ENCODE measurements at regions not wholly inside any gene's neighbourhood (a gene's known extent, or its start where the extent isn't known, plus 50 kb on each side); places are given as distances from the start of the nearest gene placed in this dataset.

DNA sequence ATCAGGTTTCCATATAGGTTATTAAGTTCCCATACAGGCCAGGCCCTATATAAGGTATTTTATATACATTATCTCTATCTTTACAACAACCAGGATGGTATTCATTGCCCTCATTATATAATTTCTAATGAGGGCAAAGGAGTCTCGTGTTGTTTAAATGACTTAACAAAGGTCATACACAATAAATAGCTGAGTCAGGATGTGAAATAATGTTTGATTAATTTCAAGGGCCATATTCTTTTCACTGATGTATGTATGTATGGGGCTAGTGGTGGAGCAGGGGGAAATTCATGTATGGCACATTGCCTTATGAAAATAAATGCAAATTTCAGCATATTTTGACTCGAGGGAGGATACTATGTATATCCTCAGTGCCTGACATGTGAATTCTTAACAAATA, 200.7 kb downstream of the FAXC start:
- no peaks in the 10 kb centered on the region for H3K9me2 ChIP-seq (ENCODE audit: insufficient read depth)
- ChIA-PET POLR2A (ENCODE audit: unreplicated experiment) (no interaction called here), CTCF (no interaction called here)
- intact Hi-C loops (cut with micrococcal nuclease; ENCODE audit: unreplicated experiment), result no loop called here
- no peaks in the 10 kb centered on the region for H4K20me1 ChIP-seq (ENCODE audit: insufficient read depth)
- no peaks in the 10 kb centered on the region for H3K9me3 ChIP-seq (ENCODE audit: insufficient read depth, low read depth)
- H3K4me2 ChIP-seq, result no peak overlapping the region
- H3K4me3 ChIP-seq, result no peak overlapping the region
- TF ChIP-seq EZH2 (IDR thresholded peaks at IDR 0.05; ENCODE audit: low read depth), result no peak
- TF ChIP-seq, protein P1, sequence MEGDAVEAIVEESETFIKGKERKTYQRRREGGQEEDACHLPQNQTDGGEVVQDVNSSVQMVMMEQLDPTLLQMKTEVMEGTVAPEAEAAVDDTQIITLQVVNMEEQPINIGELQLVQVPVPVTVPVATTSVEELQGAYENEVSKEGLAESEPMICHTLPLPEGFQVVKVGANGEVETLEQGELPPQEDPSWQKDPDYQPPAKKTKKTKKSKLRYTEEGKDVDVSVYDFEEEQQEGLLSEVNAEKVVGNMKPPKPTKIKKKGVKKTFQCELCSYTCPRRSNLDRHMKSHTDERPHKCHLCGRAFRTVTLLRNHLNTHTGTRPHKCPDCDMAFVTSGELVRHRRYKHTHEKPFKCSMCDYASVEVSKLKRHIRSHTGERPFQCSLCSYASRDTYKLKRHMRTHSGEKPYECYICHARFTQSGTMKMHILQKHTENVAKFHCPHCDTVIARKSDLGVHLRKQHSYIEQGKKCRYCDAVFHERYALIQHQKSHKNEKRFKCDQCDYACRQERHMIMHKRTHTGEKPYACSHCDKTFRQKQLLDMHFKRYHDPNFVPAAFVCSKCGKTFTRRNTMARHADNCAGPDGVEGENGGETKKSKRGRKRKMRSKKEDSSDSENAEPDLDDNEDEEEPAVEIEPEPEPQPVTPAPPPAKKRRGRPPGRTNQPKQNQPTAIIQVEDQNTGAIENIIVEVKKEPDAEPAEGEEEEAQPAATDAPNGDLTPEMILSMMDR (conservative IDR thresholded peaks at IDR 0.05), result no peak
- no peaks in the 10 kb centered on the region for H3K36me3 ChIP-seq (ENCODE audit: low read depth)
- no peaks in the 10 kb centered on the region for H3K27me3 ChIP-seq (ENCODE audit: insufficient read depth, low read depth)
- no TSS peak for BruUV-seq (replicated peaks)
- no peak overlapping the region for H2AFZ ChIP-seq
- H3K4me1 ChIP-seq (replicated peaks; ENCODE audit: insufficient read depth), result no peaks in the 10 kb centered on the region
- H3K79me2 ChIP-seq (ENCODE audit: low read depth), result no peaks in the 10 kb centered on the region
- no peak overlapping the region for H3K27ac ChIP-seq
- no peak for DNase-seq
- no peaks in the 10 kb centered on the region for H3F3A ChIP-seq (ENCODE audit: insufficient read depth, low read depth)

DNA sequence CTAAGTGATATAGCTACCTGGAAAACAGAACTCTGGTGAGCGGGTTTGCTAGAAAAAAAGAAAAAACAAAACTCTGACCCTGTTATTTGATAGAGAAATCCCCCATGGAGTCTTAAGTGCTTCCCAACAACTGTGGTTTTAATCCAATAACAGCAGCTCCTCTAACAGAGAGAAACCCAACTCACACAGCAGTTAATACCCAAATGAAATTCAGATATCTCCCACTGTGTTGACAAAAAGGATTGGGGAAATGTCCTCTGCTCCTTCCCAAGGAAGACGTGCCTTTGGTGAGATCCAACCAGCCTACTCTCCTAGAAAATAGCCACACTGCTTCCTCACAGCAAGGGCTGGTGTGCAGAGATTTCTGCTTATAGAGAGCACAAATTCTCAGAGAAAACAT, 200.4 kb upstream of the FBXL4 start:
- CTCF ChIA-PET, result no interaction called here
- Histone ChIP-seq H3K9me2 (ENCODE audit: insufficient read depth) (no peaks in the 10 kb centered on the region), H3K4me1 (replicated peaks; ENCODE audit: insufficient read depth) (no peaks in the 10 kb centered on the region), H3F3A (ENCODE audit: insufficient read depth, low read depth) (no peaks in the 10 kb centered on the region), H3K27ac (no peak overlapping the region), H3K36me3 (ENCODE audit: low read depth) (no peaks in the 10 kb centered on the region), H3K79me2 (ENCODE audit: low read depth) (no peaks in the 10 kb centered on the region), H3K4me3 (no peak overlapping the region), H3K4me2 (no peak overlapping the region), H4K20me1 (ENCODE audit: insufficient read depth) (no peaks in the 10 kb centered on the region), H2AFZ (no peak overlapping the region), H3K27me3 (ENCODE audit: insufficient read depth, low read depth) (no peaks in the 10 kb centered on the region), H3K9me3 (ENCODE audit: insufficient read depth, low read depth) (no peaks in the 10 kb centered on the region)
- no peak for DNase-seq
- intact Hi-C loops (cut with micrococcal nuclease; ENCODE audit: unreplicated experiment), result no loop called here
- no peak for TF ChIP-seq EZH2 (IDR thresholded peaks at IDR 0.05; ENCODE audit: low read depth)
- TF ChIP-seq, protein P1 (conservative IDR thresholded peaks at IDR 0.05), result no peak
- no TSS peak for BruUV-seq (replicated peaks)
- POLR2A ChIA-PET (ENCODE audit: unreplicated experiment), result no interaction called here

DNA sequence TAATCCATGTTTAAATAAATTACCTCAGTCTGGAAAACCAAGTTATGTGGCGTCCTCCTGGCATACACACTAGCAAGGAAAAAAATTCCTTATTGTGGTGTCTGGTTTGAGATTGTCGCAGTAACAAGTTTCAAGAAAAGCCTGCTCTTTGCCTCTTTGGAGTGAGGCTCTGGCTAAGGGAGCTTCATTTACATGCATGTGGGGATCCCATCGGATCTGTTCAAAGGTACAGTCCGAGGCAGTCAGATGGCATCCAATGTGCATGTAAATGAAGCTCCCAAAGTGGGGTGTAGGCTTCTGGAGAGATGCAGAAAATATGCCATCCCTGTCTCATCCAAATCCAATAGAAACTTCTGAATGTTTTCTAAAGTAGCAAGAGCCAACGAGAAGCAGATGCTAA, 199.5 kb upstream of the FBXL4 start:
- POLR2A ChIA-PET (ENCODE audit: unreplicated experiment), result no interaction called here
- Histone ChIP-seq H3K36me3 (ENCODE audit: low read depth) (no peaks in the 10 kb centered on the region), H3K4me1 (replicated peaks; ENCODE audit: insufficient read depth) (no peaks in the 10 kb centered on the region), H3F3A (ENCODE audit: insufficient read depth, low read depth) (no peaks in the 10 kb centered on the region), H3K4me3 (no peak overlapping the region), H2AFZ (no peak overlapping the region), H4K20me1 (ENCODE audit: insufficient read depth) (no peaks in the 10 kb centered on the region), H3K27me3 (ENCODE audit: insufficient read depth, low read depth) (no peaks in the 10 kb centered on the region), H3K9me3 (ENCODE audit: insufficient read depth, low read depth) (no peaks in the 10 kb centered on the region), H3K9me2 (ENCODE audit: insufficient read depth) (no peaks in the 10 kb centered on the region), H3K4me2 (no peak overlapping the region), H3K27ac (no peak overlapping the region), H3K79me2 (ENCODE audit: low read depth) (no peaks in the 10 kb centered on the region)
- intact Hi-C loops (cut with micrococcal nuclease; ENCODE audit: unreplicated experiment), result no loop called here
- no peak for DNase-seq
- CTCF ChIA-PET, result no interaction called here
- no peak for TF ChIP-seq EZH2 (IDR thresholded peaks at IDR 0.05; ENCODE audit: low read depth)
- TF ChIP-seq, protein P1 (conservative IDR thresholded peaks at IDR 0.05), result no peak
- BruUV-seq (replicated peaks), result no TSS peak

All from PC-9 (cell line).